ENCODE measurements at regions not wholly inside any gene's neighbourhood (a gene's known extent, or its start where the extent isn't known, plus 50 kb on each side); places are given as distances from the start of the nearest gene placed in this dataset.

- Histone ChIP-seq H3K27me3 (peaks cover 23% of the 10 kb centered on the region), H3K9me3 (no peaks in the 10 kb centered on the region), H3K4me1 (ENCODE audit: control insufficient read depth in 1 of 2, insufficient read depth in 1 of 2, low read depth in 1 of 2, low read length in 1 of 2) (no peaks in the 10 kb centered on the region), H3K4me3 (ENCODE audit: low read depth in 1 of 2, low read length in 1 of 2) (no peak overlapping the region), H3K27ac (no peak overlapping the region), H3K36me3 (no peaks in the 10 kb centered on the region)
- no peak for TF ChIP-seq CTCF (IDR thresholded peaks at IDR 0.05)
Measured at GRCh38 chr14:34169561-34169960, 218.7 kb upstream of the EGLN3 start.

- Histone ChIP-seq H3K27me3 (peaks cover 23% of the 10 kb centered on the region), H3K36me3 (no peaks in the 10 kb centered on the region), H3K9me3 (no peaks in the 10 kb centered on the region), H3K27ac (no peak overlapping the region), H3K4me1 (ENCODE audit: control insufficient read depth in 1 of 2, insufficient read depth in 1 of 2, low read depth in 1 of 2, low read length in 1 of 2) (no peaks in the 10 kb centered on the region), H3K4me3 (ENCODE audit: low read depth in 1 of 2, low read length in 1 of 2) (no peak overlapping the region)
- no peak for TF ChIP-seq CTCF (IDR thresholded peaks at IDR 0.05)
Measured at GRCh38 chr14:34168656-34169055, 217.8 kb upstream of the EGLN3 start.

- Histone ChIP-seq H3K9me3 (no peaks in the 10 kb centered on the region), H3K36me3 (no peaks in the 10 kb centered on the region), H3K27ac (no peak overlapping the region), H3K27me3 (peaks cover 23% of the 10 kb centered on the region), H3K4me1 (ENCODE audit: control insufficient read depth in 1 of 2, insufficient read depth in 1 of 2, low read depth in 1 of 2, low read length in 1 of 2) (no peaks in the 10 kb centered on the region), H3K4me3 (ENCODE audit: low read depth in 1 of 2, low read length in 1 of 2) (no peak overlapping the region)
- no peak for TF ChIP-seq CTCF (IDR thresholded peaks at IDR 0.05)
Measured at GRCh38 chr14:34165847-34166350, 215.0 kb upstream of the EGLN3 start.

GRCh38 chr14:34164162-34164864 lies 213.4 kb upstream of the EGLN3 start:
- no peak for TF ChIP-seq CTCF (IDR thresholded peaks at IDR 0.05)
- Histone ChIP-seq H3K9me3 (no peaks in the 10 kb centered on the region), H3K36me3 (no peaks in the 10 kb centered on the region), H3K27me3 (peaks cover 23% of the 10 kb centered on the region), H3K4me1 (ENCODE audit: control insufficient read depth in 1 of 2, insufficient read depth in 1 of 2, low read depth in 1 of 2, low read length in 1 of 2) (no peaks in the 10 kb centered on the region), H3K27ac (no peak overlapping the region), H3K4me3 (ENCODE audit: low read depth in 1 of 2, low read length in 1 of 2) (no peak overlapping the region)

- no peak for TF ChIP-seq CTCF (IDR thresholded peaks at IDR 0.05)
- Histone ChIP-seq H3K4me3 (ENCODE audit: low read depth in 1 of 2, low read length in 1 of 2) (no peak overlapping the region), H3K27ac (no peak overlapping the region), H3K4me1 (ENCODE audit: control insufficient read depth in 1 of 2, insufficient read depth in 1 of 2, low read depth in 1 of 2, low read length in 1 of 2) (no peaks in the 10 kb centered on the region), H3K27me3 (peaks cover 14% of the 10 kb centered on the region), H3K36me3 (no peaks in the 10 kb centered on the region), H3K9me3 (no peaks in the 10 kb centered on the region)
Measured at GRCh38 chr14:34161351-34162082, 210.6 kb upstream of the EGLN3 start.
